H9 (cell line): ENCODE measurements at regions not wholly inside any gene's neighbourhood (a gene's known extent, or its start where the extent isn't known, plus 50 kb on each side); places are given as distances from the start of the nearest gene placed in this dataset.

Source experiments
- DNase-seq: peaks from one replicate; pipeline ENCODE4 v3.0.0-alpha.2; 2017
- H2AFZ ChIP-seq: one replicate; pipeline ENCODE4 v1.6.1; 2013; ENCODE audit warnings: mild to moderate bottlenecking, low read length, control low read depth, moderate library complexity
- H2AK5ac ChIP-seq: 2 replicates; pipeline ENCODE4 v1.6.1; 2013; ENCODE audit warnings: low read length, control low read depth, mixed read lengths; ENCODE audit not compliant: insufficient read length
- H2BK120ac ChIP-seq: one replicate; pipeline ENCODE4 v1.6.1; 2013; ENCODE audit warnings: low read depth, mild to moderate bottlenecking, low read length, control low read depth, inconsistent platforms; ENCODE audit not compliant: poor library complexity, severe bottlenecking
- H2BK12ac ChIP-seq: 2 replicates; pipeline ENCODE4 v1.6.1; 2013; ENCODE audit warnings: low read length, control low read depth, mixed read lengths, low read depth; ENCODE audit not compliant: insufficient read length
- H2BK15ac ChIP-seq: 2 replicates; pipeline ENCODE4 v1.6.1; 2013; ENCODE audit warnings: low read depth, low read length, control low read depth
- H2BK20ac ChIP-seq: one replicate; pipeline ENCODE4 v1.6.1; 2013; ENCODE audit warnings: low read depth, mild to moderate bottlenecking, low read length, control low read depth, inconsistent platforms; ENCODE audit not compliant: poor library complexity, severe bottlenecking
- H2BK5ac ChIP-seq: 2 replicates; pipeline ENCODE4 v1.6.1; 2013; ENCODE audit warnings: low read length, control low read depth, mixed read lengths; ENCODE audit not compliant: insufficient read length
- H3K14ac ChIP-seq: 2 replicates; pipeline ENCODE4 v1.6.1; 2013; ENCODE audit warnings: low read length, control low read depth; ENCODE audit not compliant: insufficient read depth
- H3K18ac ChIP-seq: 2 replicates; pipeline ENCODE4 v1.6.1; 2013; ENCODE audit warnings: low read depth, mild to moderate bottlenecking, mixed read lengths, low read length, control low read depth; ENCODE audit not compliant: insufficient read length
- H3K23ac ChIP-seq: 2 replicates; pipeline ENCODE4 v1.6.1; 2013; ENCODE audit warnings: low read length, control low read depth, mixed read lengths, low read depth; ENCODE audit not compliant: insufficient read length
- H3K23me2 ChIP-seq: 2 replicates; pipeline ENCODE4 v1.6.1; 2013; ENCODE audit warnings: low read depth, mild to moderate bottlenecking, mixed read lengths, low read length, control low read depth; ENCODE audit not compliant: insufficient read length, poor library complexity, severe bottlenecking
- H3K27ac ChIP-seq: 2 replicates; pipeline ENCODE4 v1.5.1; 2013; ENCODE audit warnings: low read length, control low read depth, mixed read lengths, low read depth; ENCODE audit not compliant: insufficient read length
- H3K27me3 ChIP-seq: 2 replicates; pipeline ENCODE4 v1.6.1; 2013; ENCODE audit warnings: low read length, control low read depth, inconsistent platforms; ENCODE audit not compliant: insufficient read depth
- H3K4ac ChIP-seq: 2 replicates; pipeline ENCODE4 v1.6.1; 2013; ENCODE audit warnings: low read depth, mild to moderate bottlenecking, control low read depth, inconsistent platforms, low read length, moderate library complexity
- H3K4me1 ChIP-seq: 2 replicates; pipeline ENCODE4 v1.6.1; 2013; ENCODE audit warnings: low read length, control low read depth, inconsistent platforms; ENCODE audit not compliant: insufficient read depth
- H3K4me2 ChIP-seq: 2 replicates; pipeline ENCODE4 v1.6.1; 2013; ENCODE audit warnings: low read length, control low read depth, mixed read lengths; ENCODE audit not compliant: insufficient read length, insufficient read depth
- H3K56ac ChIP-seq: 2 replicates; pipeline ENCODE4 v1.6.1; 2013; ENCODE audit warnings: low read depth, mild to moderate bottlenecking, mixed read lengths, low read length, control low read depth; ENCODE audit not compliant: insufficient read length
- H3K79me1 ChIP-seq: 2 replicates; pipeline ENCODE4 v1.6.1; 2013; ENCODE audit warnings: low read depth, mild to moderate bottlenecking, moderate library complexity, low read length, control low read depth, inconsistent platforms; ENCODE audit not compliant: insufficient read depth, poor library complexity, severe bottlenecking
- H3K79me2 ChIP-seq: 2 replicates; pipeline ENCODE4 v1.6.1; 2013; ENCODE audit warnings: low read length, control low read depth, inconsistent platforms; ENCODE audit not compliant: insufficient read depth
- H3K9ac ChIP-seq: 2 replicates; pipeline ENCODE4 v1.6.1; 2013; ENCODE audit warnings: low read length, control low read depth, mixed read lengths; ENCODE audit not compliant: insufficient read length; ENCODE audit errors: extremely low read depth
- H3K9me3 ChIP-seq: one replicate; pipeline ENCODE4 v1.6.1; 2013; ENCODE audit warnings: low read depth, low read length, inconsistent platforms; ENCODE audit not compliant: control insufficient read depth
- H3T11ph ChIP-seq: one replicate; pipeline ENCODE4 v1.6.1; 2013; ENCODE audit warnings: mild to moderate bottlenecking, low read length, control low read depth, inconsistent platforms
- H4K20me1 ChIP-seq: one replicate; pipeline ENCODE4 v1.6.1; 2013; ENCODE audit not compliant: control insufficient read depth, insufficient read length, insufficient read depth
- H4K5ac ChIP-seq: 2 replicates; pipeline ENCODE4 v1.6.1; 2013; ENCODE audit warnings: low read depth, mild to moderate bottlenecking, mixed read lengths, low read length, control low read depth; ENCODE audit not compliant: insufficient read length
- H4K8ac ChIP-seq: replicated peaks from 2 replicates; pipeline ENCODE4 v1.6.1; 2013; ENCODE audit warnings: low read length, control low read depth, mixed read lengths, low read depth; ENCODE audit not compliant: insufficient read length
- H4K91ac ChIP-seq: 2 replicates; pipeline ENCODE4 v1.6.1; 2013; ENCODE audit warnings: low read depth, mild to moderate bottlenecking, moderate library complexity, mixed read lengths, low read length, control low read depth; ENCODE audit not compliant: insufficient read length
- H3K27ac Mint-ChIP-seq, 3 experiments: 2 replicates in 2 of 3; 3 replicates in 1 of 3; pipeline ENCODE4 v1.8.0; 2020 to 2021; ENCODE audit warnings: mixed read lengths in 3 of 3, mild to moderate bottlenecking in 1 of 3, moderate library complexity in 1 of 3
- H3K27me3 Mint-ChIP-seq: 2 replicates; pipeline ENCODE4 v1.8.0; 2021; ENCODE audit warnings: low read depth, mild to moderate bottlenecking, moderate library complexity, mixed read lengths
- H3K36me3 Mint-ChIP-seq, 3 experiments: 2 replicates in 2 of 3; 3 replicates in 1 of 3; pipeline ENCODE4 v1.8.0; 2020 to 2021; ENCODE audit warnings: low read depth in 3 of 3, mixed read lengths in 3 of 3; ENCODE audit not compliant: insufficient read depth in 1 of 3
- H3K4me1 Mint-ChIP-seq, 2 experiments: 2 replicates each; pipeline ENCODE4 v1.8.0; 2020; ENCODE audit warnings: mixed read lengths in 2 of 2
- H3K4me3 Mint-ChIP-seq, 2 experiments: 2 replicates in 1 of 2; 3 replicates in 1 of 2; pipeline ENCODE4 v1.8.0; 2020 to 2021; ENCODE audit warnings: mild to moderate bottlenecking in 2 of 2, mixed read lengths in 2 of 2, moderate library complexity in 1 of 2
- H3K9me3 Mint-ChIP-seq, 2 experiments: 2 replicates in 1 of 2; 3 replicates in 1 of 2; pipeline ENCODE4 v1.8.0; 2020; ENCODE audit warnings: mild to moderate bottlenecking in 2 of 2, mixed read lengths in 2 of 2, moderate library complexity in 1 of 2
- CTCF ChIP-seq: fragments of 200-600 bp; sonication (generic); conservative IDR thresholded peaks from 3 replicates; pipeline ENCODE4 v1.8.0; 2021; ENCODE audit warnings: antibody characterized with exemption, mild to moderate bottlenecking
- WGBS: extraction: QIAGEN DNeasy Blood & Tissue Kit; methylation state at CpG from one replicate; pipeline ENCODE4 v1.1.7; 2013; ENCODE audit warnings: missing lambda C conversion rate, low lambda C conversion rate, mixed read lengths; ENCODE audit not compliant: insufficient read length; ENCODE audit errors: extremely low coverage; 5-methylcytosine and 5-hydroxymethylcytosine counted together

GRCh38 chr1:213858581-213858980 is 129.2 kb upstream of the PROX1 start:
- H4K20me1 ChIP-seq: no peaks in the 10 kb centered on the region
- H3K79me1 ChIP-seq: no peaks in the 10 kb centered on the region
- no peak overlapping the region for H3K4me2 ChIP-seq
- H3K14ac ChIP-seq: no peak overlapping the region
- no peaks in the 10 kb centered on the region for H3K27me3 ChIP-seq
- no peaks in the 10 kb centered on the region for H3K27me3 Mint-ChIP-seq
- no peak overlapping the region for H4K91ac ChIP-seq
- H3K27ac ChIP-seq: no peak overlapping the region
- H3K23ac ChIP-seq: no peak overlapping the region
- H3K4me1 ChIP-seq: no peaks in the 10 kb centered on the region; the same call in 1 of the 2 replicates
- H2BK5ac ChIP-seq: no peak overlapping the region
- H3K9me3 Mint-ChIP-seq: no peaks in the 10 kb centered on the region
- H3K18ac ChIP-seq: no peak overlapping the region
- H2BK15ac ChIP-seq: no peak overlapping the region
- WGBS: no CpG with 5 or more reads among the region's 1 CpG
- no peak for DNase-seq
- TF ChIP-seq CTCF: peak; percentile 58
- no peak overlapping the region for H3K4me3 Mint-ChIP-seq
- no peak overlapping the region for H2BK12ac ChIP-seq
- H2BK20ac ChIP-seq: no peak overlapping the region
- no peak overlapping the region for H2BK120ac ChIP-seq
- H3T11ph ChIP-seq: no peak overlapping the region
- no peaks in the 10 kb centered on the region for H3K79me2 ChIP-seq
- no peak overlapping the region for H3K4ac ChIP-seq
- H2AK5ac ChIP-seq: no peak overlapping the region
- no peak overlapping the region for H2AFZ ChIP-seq
- no peaks in the 10 kb centered on the region for H3K36me3 Mint-ChIP-seq
- H4K5ac ChIP-seq: no peak overlapping the region
- H3K56ac ChIP-seq: no peak overlapping the region
- H3K9me3 ChIP-seq: no peaks in the 10 kb centered on the region
- H3K9ac ChIP-seq: no peak overlapping the region
- H3K23me2 ChIP-seq: no peaks in the 10 kb centered on the region
- H4K8ac ChIP-seq: no peak overlapping the region
- H3K27ac Mint-ChIP-seq: no peak overlapping the region
- H3K4me1 Mint-ChIP-seq: no peaks in the 10 kb centered on the region
